OCI-LY3 (cell line): ENCODE measurements at regions not wholly inside any gene's neighbourhood (a gene's known extent, or its start where the extent isn't known, plus 50 kb on each side); places are given as distances from the start of the nearest gene placed in this dataset.
"Not testable (repeated sequence)": the region's sequence is repeated elsewhere in the genome, so short reads cannot be mapped to it uniquely, and the experiment has no call there.

Experiments used
- H2AFZ ChIP-seq: fragments of 200-600, 300-600 bp; shearing (Covaris generic); 2 replicates; pipeline ENCODE4 v1.6.0; 2014; ENCODE audit warnings: antibody characterized with exemption, low read depth, low read length
- H3K27ac ChIP-seq: fragments of 200-600, 300-600 bp; sonication (generic); 2 replicates; pipeline ENCODE4 v1.5.1; 2014; ENCODE audit warnings: mild to moderate bottlenecking, low read length, moderate library complexity, mixed read lengths
- H3K27me3 ChIP-seq: fragments of 200-600, 300-600 bp; sonication (generic); 2 replicates; pipeline ENCODE4 v1.6.1; 2014; ENCODE audit warnings: low read depth, low read length, mixed read lengths
- H3K36me3 ChIP-seq: fragments of 200-600, 300-600 bp; sonication (generic); replicated peaks from 2 replicates; pipeline ENCODE3; 2014; ENCODE audit warnings: low read depth, low read length, mixed read lengths
- H3K4me1 ChIP-seq: fragments of 300-600, 200-600 bp; sonication (generic); 2 replicates; pipeline ENCODE4 v1.6.1; 2014; ENCODE audit warnings: low read length, mixed read lengths
- H3K4me2 ChIP-seq: fragments of 200-600, 300-600 bp; sonication (generic); 2 replicates; pipeline ENCODE4 v1.6.1; 2014; ENCODE audit warnings: low read length, mixed read lengths
- H3K4me3 ChIP-seq: fragments of 300-600, 200-600 bp; sonication (generic); 2 replicates; pipeline ENCODE4 v1.5.1; 2014; ENCODE audit warnings: antibody characterized with exemption, mild to moderate bottlenecking, low read length, moderate library complexity
- H3K79me2 ChIP-seq: fragments of 300-600, 200-600 bp; shearing (Covaris generic); 2 replicates; pipeline ENCODE4 v1.6.1; 2014; ENCODE audit warnings: mild to moderate bottlenecking, low read length, mixed read lengths
- H3K9ac ChIP-seq: fragments of 300-600, 200-600 bp; shearing (Covaris generic); 2 replicates; pipeline ENCODE4 v1.6.0; 2014; ENCODE audit warnings: mild to moderate bottlenecking, low read length, moderate library complexity
- H3K9me3 ChIP-seq: fragments of 200-600, 300-600 bp; shearing (Covaris generic); 2 replicates; pipeline ENCODE4 v1.6.1; 2014; ENCODE audit warnings: low read length, mixed read lengths; ENCODE audit not compliant: insufficient read depth
- H4K20me1 ChIP-seq: fragments of 200-600, 300-600 bp; sonication (generic); 2 replicates; pipeline ENCODE4 v1.6.1; 2016; ENCODE audit warnings: low read length, mixed read lengths; ENCODE audit not compliant: insufficient read depth
- EZH2phosphoT487 ChIP-seq: fragments of 200-600 bp; shearing (Covaris generic); IDR thresholded peaks from 2 replicates; pipeline ENCODE4 v1.6.1; 2018; ENCODE audit warnings: antibody characterized with exemption, mixed run types, low read depth
- TF ChIP-seq, protein P1 (sequence below): fragments of 200-600, 300-600 bp; sonication (generic); IDR thresholded peaks from 2 replicates; pipeline ENCODE4 v1.5.1; 2014; ENCODE audit warnings: antibody characterized with exemption, low read length, low read depth

DNA sequence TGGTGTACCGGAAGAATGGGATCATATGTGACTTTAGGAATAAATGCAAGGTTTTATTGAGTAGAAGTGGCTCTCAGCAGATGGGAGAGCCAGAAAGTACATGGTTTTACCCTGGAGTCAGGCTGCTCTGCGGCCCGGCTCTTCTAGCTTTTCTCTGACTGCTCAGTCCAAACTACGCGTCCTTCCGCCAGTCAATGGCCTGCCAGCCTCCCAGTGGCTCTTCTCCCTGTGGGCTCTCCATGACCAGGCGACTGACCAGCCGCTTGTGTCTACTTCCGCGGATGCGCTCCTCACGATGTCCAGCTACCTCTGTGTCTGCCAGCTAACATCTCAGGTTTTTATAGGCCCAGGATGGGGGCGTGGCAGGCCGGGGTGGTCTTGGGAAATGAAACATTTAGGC, 220.4 kb downstream of the VAPA start:
- H3K9me3 ChIP-seq = no peaks in the 10 kb centered on the region
- no peak overlapping the region for H3K9ac ChIP-seq
- no peak overlapping the region for H3K27ac ChIP-seq
- H2AFZ ChIP-seq = no peak overlapping the region
- H3K36me3 ChIP-seq = no peaks in the 10 kb centered on the region
- no peak overlapping the region for H3K4me3 ChIP-seq
- no peak overlapping the region for H3K4me2 ChIP-seq
- H3K27me3 ChIP-seq = no peaks in the 10 kb centered on the region
- no peak for TF ChIP-seq EZH2phosphoT487
- TF ChIP-seq, protein P1, sequence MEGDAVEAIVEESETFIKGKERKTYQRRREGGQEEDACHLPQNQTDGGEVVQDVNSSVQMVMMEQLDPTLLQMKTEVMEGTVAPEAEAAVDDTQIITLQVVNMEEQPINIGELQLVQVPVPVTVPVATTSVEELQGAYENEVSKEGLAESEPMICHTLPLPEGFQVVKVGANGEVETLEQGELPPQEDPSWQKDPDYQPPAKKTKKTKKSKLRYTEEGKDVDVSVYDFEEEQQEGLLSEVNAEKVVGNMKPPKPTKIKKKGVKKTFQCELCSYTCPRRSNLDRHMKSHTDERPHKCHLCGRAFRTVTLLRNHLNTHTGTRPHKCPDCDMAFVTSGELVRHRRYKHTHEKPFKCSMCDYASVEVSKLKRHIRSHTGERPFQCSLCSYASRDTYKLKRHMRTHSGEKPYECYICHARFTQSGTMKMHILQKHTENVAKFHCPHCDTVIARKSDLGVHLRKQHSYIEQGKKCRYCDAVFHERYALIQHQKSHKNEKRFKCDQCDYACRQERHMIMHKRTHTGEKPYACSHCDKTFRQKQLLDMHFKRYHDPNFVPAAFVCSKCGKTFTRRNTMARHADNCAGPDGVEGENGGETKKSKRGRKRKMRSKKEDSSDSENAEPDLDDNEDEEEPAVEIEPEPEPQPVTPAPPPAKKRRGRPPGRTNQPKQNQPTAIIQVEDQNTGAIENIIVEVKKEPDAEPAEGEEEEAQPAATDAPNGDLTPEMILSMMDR = no peak
- H3K4me1 ChIP-seq = no peaks in the 10 kb centered on the region
- no peaks in the 10 kb centered on the region for H4K20me1 ChIP-seq
- no peaks in the 10 kb centered on the region for H3K79me2 ChIP-seq

DNA sequence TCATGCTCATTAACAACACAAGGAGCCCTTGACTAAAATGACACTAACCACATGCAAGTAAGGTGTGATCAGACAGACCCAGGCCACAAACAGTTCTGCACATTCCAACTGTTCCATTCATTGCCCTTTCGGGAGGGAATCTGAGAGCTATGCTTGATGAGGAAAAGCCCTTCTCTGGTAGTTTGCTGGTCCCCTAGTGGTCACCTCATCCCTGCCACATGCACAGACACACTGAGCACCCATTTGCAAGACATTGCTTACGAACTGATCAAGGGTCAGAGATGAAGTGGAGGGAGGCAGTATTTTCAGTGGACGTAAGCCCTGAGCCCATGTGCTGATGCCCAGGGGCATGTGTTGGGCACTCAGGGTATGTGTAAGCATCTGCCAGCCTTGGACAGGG, 220.9 kb downstream of the VAPA start:
- not testable (repeated sequence) for H3K4me1 ChIP-seq, H3K9me3 ChIP-seq, H3K4me3 ChIP-seq, H3K4me2 ChIP-seq, H3K27me3 ChIP-seq, H3K9ac ChIP-seq, H3K79me2 ChIP-seq, H3K27ac ChIP-seq, H4K20me1 ChIP-seq, H3K36me3 ChIP-seq, H2AFZ ChIP-seq

GRCh38 chr18:10135302-10135926, 221.6 kb downstream of the VAPA start:
- Histone ChIP-seq H3K4me1 (no peaks in the 10 kb centered on the region), H3K9me3 (no peaks in the 10 kb centered on the region), H2AFZ (no peak overlapping the region), H4K20me1 (no peaks in the 10 kb centered on the region), H3K36me3 (no peaks in the 10 kb centered on the region), H3K4me3 (no peak overlapping the region), H3K9ac (no peak overlapping the region), H3K79me2 (no peaks in the 10 kb centered on the region), H3K4me2 (no peak overlapping the region), H3K27me3 (no peaks in the 10 kb centered on the region), H3K27ac (no peak overlapping the region)
- TF ChIP-seq, protein P1 = no peak
- no peak for TF ChIP-seq EZH2phosphoT487

GRCh38 chr18:10138719-10139118, 224.9 kb downstream of the VAPA start:
- Histone ChIP-seq H4K20me1 (no peaks in the 10 kb centered on the region), H3K27me3 (no peaks in the 10 kb centered on the region), H3K4me1 (no peaks in the 10 kb centered on the region), H3K9me3 (no peaks in the 10 kb centered on the region), H3K4me3 (no peak overlapping the region), H3K36me3 (no peaks in the 10 kb centered on the region), H3K4me2 (no peak overlapping the region), H2AFZ (no peak overlapping the region), H3K79me2 (no peaks in the 10 kb centered on the region), H3K9ac (no peak overlapping the region), H3K27ac (no peak overlapping the region)
- TF ChIP-seq, protein P1 = no peak
- no peak for TF ChIP-seq EZH2phosphoT487
